Stimulated activated CD8-positive, alpha-beta memory T cell treated with anti-CD3 and anti-CD28 coated beads, Interleukin-12 subunit alpha, Interleukin-12 subunit beta, amount 100 ng/mL, for 1 hour (primary cell): ENCODE measurements at regions not wholly inside any gene's neighbourhood (a gene's known extent, or its start where the extent isn't known, plus 50 kb on each side); places are given as distances from the start of the nearest gene placed in this dataset.

Experiments used
- DNase-seq: peaks from one replicate; pipeline ENCODE4 v3.0.0-alpha.2; 2020; ENCODE audit warnings: low read depth

DNA sequence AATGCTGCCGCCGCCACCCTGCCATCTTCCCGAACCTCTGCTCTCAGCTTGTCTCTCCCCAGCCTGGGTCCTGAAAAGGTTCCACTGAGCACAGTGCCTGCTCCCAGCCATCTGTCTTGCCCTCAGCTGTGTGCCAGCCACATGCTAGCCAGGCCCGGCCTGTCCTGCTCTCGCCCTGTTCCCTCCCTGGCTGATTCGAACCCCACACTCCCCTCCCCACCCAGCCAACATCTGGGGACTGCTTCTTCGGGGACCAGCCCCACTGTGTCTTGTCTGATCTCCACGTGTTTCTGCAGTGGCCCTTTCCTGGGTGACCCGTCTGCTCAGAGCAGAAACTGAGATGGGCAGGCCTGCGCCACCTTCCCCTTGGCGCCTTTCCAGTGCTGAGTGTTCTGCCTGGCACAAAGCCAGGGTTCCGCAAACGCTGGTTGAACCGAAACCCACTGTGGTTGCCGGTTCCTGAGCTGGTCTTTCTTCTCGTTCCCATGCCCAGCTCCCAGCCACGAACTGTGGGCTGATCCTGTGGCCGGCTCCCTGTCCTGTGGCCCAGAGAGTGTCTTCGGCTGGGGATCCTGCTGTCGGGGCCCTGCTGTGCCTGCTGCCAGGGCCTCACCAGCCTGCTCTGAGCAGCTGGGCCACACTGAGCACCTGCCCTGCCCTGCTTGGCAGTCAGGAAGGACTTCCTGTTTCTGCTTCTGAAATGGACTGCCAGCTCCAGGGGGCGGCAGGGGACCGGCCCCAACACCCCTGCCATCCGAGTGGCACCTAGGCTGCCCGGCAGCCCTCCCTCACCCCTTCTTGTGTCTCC lies 62.7 kb upstream of the KLF13 start:
- peak; percentile 61 for DNase-seq

DNA sequence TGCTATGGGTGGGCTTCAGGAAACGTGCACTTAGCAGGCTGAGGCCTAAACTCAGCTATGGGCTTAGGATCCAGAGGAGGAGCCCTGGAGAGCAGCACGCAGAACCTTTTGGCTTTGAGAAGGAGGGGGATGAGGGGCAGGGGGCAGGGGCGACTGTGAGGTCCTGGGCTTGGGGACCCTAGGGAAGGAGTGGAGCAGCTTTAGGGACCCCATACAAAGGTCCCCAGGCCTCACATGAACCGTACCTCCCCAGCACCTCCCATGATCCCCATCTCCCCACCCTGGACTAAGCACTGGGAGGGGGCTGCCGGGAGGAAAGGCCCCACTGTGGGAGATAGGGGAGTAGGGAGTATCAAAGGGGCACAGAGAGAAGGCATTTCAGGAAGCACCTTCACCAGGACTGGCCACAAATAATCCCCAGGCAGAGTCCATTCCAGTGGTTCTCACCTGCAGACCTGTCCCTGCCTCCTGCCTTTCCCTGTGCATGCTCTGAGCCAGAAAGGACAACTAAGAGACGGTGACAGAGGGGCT lies 62.0 kb upstream of the KLF13 start:
- no peak for DNase-seq

DNA sequence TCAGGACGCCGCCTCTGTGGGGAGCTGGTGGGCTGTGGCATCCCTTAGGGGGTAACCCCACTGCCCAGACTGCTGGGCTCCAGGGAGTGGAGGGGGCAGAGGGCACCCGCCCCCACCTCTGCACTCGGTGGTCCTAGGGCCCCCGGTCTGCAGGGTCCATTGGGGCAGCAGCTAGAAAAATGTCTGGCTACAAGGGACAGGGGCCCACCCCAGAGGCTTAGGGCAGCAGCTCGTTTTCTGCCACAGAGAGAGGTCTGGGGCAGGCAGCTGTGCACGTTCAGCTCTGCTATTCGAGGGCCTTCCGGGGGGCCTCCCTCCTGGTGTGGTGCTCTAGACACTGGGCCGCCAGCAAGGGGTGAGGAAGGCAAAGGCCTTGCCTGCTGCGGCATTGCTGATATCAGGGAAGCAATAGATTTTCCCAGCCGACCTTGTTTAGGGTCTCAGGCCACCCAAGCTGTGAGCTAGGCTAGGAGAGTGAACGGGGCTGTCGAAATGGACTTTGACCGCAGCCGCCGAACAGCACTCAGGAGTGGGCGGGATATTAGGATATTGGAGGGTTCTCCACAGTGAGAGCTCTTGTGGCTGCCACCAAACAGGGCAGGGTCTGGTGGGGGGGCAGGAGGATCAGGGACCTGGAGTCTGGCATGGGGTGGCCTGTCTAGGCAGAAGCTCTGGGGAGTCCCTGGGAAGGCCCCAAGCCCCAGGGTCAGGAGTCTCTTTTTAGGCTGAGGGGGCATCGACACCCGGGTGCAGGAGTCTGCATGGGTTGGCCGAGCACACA lies 61.4 kb upstream of the KLF13 start:
- DNase-seq = no peak

DNA sequence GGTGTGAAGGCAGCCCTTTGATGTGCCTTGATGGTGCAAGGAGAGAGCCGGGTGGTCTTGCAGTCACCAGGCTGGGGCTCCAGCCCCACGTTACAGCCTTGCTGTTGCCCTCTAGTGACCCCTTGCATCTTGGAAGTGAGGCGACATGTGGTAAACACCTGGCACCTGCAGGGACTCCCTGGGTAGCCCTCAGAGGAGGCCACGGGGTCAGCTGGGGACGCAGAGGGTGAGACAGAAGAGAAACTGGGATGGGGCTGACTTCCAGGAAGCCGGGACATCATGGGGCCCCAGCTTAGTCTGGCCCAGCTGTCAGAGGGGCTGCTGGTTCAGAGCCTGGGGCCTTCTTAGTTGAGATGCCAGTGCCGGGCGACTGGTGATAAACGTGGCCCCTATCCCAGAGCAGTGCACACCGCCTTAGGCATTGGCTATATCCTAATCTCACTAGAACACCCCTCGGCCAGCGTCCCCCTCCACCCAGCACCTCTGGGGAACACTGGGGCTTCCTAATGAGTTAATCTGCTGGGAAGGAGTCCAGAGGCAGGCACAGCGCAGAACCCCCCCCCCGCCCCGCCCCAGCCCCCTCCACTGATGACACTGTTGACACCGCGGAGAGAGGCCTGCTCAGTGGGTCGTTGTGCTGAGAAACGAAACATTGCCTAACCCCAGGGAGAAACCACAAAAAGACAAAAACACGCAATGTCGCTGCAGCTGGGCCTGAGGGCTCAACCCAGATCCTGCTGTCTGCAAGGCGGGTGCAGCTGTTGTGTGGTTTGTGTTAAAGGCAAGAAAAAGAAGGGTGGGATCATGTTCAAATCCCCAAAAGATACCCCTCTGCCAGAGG lies 60.5 kb upstream of the KLF13 start:
- DNase-seq = peak; percentile 44

DNA sequence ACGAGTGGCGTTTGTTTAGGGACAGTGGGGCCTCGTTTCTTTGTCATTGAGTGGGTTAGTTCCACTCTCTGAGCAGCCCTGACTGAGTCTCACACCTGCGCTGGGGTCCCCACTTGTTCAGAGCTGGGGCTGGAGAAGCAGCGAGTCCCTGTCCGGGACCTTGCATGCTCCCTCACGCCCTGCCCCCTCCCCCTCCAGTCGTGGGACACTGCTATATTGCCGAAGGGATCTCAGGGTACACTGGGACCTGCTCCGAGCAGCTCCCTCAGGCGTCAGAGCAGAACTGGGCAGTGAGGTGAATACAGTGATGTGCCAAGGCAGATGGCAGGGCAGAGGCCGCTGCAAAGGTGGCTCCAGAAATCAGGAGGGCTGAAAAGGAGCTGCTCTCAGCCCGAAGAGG lies 59.9 kb upstream of the KLF13 start:
- DNase-seq = no peak

DNA sequence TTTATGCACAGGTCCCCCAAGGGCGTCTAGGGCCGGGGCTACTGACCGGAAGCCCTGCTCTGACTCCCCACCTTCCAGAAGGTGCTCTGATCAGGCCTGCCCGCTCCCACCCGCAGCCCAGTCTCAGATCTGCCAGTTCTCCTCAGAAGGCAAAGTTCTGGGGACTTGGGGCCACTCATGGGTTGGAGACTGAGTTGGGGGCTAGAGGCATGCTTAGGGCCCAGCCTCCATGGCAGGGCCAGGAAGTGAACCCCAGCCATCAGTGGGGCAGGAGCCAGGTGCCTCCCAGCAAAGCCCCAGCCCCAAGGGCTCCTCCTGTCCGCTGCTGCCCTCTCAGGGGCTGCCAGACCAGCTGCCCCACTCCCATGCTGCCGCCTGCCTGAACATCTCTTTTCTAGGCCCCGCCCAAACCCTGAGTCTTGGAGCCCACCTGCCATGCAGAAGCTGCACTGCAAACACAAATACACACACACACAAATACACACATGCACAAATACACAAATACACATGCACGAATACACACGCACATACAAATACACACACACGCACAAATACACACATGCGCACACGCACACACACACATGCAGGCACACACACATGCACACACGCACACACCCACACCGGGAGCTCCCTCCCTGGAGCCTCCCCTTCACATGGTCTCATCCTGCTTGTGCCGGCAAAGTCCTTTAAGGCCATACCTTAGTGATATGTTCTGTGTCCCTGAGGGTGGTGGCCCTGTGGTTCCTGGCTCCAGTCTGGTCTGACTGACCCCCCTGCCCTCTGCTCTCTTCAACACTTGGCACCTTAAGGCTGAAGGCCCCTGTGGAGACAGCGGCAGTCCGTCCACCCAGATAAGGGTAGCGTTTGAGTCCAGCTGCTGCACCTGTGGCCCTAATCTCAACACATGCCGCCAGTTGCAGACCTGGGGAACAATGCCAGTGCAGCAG lies 59.2 kb upstream of the KLF13 start:
- DNase-seq = no peak

DNA sequence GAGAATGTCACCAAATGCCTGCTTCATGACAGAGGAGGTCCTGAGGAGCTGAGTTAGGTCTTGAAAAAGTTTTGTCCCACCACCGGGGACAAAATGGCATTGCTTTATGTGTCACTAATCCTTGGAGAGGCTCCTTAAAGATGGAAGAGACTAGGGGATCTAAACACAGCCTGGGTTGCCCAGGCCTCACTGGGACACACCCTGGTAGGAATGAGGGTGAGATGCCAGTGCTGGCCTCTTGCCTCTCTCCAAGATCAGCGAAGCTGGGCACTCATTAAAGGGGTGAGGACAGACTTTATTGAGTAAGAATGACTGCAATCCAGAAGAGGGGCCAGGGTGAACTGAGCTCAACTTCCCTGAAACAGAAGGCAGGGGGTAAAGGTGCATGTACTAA lies 58.5 kb upstream of the KLF13 start:
- DNase-seq = no peak

DNA sequence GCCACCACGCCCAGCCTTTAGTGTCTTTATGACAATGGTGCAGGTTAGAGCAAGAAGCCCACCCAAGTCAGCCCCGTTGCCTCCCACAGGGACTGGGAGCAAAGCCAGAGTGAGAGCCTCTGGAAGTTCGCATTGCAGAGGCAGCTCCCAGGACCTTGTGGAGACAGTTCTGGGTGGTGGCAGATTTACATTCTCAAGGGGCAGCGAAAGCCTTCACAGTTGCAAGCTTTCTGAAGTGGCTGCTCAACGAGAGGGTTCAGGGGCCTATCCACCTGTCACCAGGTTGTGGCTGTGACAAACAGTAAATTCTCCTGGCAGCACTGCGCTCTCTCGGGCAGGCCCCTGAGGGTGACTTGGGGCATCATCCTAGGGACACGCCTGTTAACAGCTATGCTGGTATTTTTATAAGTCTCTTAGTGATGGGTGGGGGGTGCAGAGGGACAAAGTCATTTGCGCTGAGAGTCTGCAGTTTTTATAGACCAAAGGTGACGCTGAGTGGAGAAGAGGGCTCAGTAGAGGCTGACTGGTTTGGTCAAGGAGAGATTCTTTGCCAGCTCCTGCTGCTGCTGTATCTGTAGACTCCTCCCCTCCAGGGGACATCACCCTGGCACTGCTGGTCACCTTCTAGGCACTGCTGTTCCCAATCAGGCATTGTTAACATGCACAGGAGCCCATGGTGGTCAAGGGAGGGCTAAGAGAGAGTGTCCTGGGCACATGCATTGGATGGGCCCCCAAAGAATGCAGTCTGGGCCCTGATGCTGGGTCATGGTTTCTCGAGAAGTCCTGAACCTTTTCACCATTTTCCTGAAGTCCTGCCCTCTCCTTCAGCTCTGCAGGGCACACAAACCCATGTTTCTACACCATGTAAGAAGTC lies 57.5 kb upstream of the KLF13 start:
- DNase-seq = no peak

DNA sequence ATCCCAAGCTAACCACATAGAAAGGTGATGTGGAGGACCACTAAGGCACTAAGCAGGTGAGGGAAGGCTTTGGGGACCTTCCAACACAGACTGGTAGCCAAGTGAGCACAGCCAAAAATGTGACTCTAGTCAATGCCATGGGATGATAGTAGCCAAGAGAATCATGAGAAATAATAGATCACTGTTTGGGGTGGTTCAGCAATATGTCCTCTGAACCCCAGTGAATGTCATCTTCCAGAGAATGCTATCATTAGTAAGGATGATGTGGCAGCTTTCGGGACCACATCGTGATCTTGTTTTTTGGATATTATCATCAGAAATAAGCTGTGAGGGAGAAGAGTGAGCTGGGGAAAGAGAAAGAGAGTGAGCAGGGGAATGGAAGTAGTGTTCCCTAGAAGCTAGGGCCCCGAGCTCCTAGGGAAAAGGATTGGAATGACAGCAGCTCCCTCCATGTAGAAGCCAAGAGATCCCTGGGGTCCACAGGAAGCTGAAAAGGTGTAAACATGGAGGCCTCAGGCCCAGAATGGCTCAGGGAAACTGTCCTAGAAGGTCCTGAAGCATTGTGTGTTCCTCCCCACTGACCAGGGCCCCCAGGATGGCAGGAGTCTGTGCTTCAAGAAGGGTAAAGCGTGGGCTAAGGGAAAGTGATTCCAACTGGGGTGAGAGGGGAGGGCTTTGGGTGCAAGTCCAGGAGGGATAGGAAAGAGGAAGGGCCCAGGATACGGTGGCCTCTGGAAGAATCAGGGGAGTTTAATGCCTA lies 56.6 kb upstream of the KLF13 start:
- no peak for DNase-seq

DNA sequence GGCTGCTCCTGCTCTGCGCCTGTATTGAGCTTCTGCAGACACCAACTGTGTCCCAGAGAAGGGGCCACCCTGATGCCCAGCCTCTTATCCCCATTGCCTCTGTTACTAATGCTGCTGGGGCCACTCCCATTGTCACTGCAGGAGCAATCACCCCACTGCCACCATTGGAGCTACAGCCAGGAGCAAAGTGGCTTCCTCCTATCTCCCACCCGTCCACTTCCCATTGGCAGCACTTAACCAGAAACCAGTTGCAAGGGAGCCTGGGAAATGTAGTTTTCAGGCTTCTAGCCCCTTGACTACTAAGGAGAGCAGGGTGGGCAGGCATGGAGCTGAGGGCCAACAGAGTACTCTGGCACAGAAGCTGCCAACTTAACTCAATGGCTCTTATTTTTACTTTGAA lies 55.9 kb upstream of the KLF13 start:
- no peak for DNase-seq

DNA sequence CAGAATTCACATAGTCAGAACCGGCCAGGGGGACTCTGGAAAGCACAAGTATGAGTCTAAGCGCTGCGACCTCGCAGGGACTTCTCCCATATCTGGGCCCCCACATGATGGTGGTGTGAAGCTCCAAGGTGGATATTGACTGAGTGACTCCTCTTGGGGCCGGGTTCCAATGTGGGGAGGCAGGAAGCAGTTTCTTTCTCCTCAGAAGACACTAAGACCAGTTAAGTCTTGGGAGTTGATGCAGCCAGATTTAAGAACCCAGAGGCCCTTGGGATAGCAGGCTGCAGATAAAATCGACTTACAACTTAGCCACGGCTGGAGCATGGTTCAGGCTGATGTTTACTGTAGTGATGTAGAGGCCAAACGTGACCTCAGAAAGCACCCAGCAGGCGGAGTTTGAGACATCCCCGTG lies 55.4 kb upstream of the KLF13 start:
- no peak for DNase-seq

DNA sequence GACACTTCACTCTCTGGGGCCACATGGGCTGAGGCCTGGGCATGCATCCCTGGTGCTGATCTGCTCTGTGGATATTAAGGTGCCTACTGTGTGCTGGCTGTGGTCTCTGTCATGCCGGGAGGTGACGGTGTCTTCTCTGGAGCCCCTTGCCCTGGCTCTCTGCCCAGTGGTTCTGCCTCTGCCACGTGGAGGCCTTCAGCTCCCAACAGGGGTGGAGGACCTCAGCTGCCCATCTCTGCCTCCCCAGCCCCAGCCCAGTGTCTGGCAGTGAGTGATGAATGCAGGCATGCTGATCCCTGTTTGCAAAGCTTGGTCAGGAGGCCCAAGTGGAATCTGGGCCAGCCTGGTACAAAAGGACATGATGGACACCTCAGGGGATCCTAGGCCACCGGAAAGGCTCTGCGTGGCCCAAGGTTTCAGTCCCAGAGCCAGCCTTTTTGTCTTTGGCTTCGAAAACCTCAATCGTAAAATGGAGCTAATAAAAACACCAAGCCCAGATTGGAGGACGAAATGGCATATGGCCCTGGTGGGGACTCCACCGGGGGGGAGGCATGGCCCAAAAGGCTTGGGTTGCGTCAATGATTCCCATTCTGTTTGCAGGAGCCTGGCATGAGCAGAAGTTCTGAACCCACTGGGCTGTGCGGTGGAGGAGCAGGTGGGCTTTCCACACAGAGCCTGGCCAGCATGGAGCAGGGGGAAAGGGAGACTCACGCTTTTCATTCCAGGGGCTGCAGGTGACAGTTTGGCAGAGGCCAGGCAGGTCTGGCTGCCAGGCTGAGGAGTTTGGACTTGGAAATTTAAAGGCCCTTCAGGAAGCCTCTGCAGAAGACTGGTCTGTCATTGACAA lies 54.7 kb upstream of the KLF13 start:
- DNase-seq = no peak

DNA sequence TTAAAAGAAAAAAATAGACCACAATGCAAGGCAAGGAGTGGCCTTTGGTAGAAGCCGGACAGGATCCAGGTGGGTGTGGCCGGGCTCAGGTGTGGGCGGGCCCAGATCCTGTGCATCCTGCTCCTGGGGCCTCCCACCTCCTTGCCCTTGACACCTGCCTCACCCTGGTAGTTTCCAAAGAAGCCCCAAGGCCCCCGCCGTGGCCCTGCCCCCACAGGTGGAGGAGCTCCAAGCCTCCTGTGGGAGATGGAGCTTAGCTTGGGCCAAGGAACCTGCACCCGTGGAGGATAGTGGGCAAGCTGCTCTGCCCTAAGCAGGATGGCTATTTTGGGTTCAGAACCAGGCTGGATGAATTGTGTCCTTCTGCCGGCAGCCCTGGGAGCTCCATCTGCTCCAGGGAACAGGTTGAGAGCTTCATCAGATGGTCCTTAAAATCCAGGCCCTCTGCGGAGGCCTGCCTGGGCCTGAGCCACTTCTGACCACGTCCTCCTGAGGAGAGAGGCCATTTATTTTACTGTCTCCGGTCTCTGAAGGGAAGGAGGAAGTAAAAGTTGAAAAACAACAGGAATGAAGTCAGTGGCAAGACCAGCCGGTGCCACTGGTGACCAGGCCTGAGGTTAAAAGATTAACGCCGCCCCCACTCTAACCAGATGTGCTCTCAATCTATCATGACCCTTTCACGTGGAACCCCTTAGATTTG lies 53.9 kb upstream of the KLF13 start:
- no peak for DNase-seq

DNA sequence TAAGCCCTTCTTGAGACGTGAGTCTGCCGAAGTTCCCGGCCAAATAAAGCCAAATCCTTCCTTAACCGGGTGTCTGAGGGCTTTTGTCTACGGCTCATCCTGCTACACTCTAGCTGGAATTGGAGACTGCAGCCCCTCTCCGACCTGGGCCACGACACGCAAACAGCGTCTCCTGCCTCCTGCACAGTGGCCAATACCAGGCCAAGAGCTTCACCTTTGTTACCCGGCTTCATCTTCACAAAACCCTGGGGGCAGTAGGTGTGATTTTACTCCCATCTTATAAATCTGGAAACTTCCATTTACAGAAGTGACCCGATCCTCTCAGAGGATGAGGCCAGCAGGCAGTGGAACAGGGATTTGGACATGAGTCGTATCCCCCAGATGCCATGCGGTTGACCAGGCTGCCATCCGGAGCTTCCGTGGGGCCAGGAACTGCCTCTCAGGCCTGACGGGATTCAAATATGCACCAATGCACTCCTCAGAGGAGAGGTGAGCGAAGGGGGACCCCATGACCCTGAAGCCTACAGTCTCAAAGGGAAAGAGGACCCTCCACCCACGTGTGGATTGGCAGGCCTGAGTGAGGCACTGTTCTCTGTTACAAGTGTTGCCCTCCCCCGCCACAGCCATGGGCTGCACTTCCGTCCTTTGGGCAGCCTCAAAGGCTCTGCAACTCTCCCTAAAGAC lies 53.2 kb upstream of the KLF13 start:
- DNase-seq = no peak

DNA sequence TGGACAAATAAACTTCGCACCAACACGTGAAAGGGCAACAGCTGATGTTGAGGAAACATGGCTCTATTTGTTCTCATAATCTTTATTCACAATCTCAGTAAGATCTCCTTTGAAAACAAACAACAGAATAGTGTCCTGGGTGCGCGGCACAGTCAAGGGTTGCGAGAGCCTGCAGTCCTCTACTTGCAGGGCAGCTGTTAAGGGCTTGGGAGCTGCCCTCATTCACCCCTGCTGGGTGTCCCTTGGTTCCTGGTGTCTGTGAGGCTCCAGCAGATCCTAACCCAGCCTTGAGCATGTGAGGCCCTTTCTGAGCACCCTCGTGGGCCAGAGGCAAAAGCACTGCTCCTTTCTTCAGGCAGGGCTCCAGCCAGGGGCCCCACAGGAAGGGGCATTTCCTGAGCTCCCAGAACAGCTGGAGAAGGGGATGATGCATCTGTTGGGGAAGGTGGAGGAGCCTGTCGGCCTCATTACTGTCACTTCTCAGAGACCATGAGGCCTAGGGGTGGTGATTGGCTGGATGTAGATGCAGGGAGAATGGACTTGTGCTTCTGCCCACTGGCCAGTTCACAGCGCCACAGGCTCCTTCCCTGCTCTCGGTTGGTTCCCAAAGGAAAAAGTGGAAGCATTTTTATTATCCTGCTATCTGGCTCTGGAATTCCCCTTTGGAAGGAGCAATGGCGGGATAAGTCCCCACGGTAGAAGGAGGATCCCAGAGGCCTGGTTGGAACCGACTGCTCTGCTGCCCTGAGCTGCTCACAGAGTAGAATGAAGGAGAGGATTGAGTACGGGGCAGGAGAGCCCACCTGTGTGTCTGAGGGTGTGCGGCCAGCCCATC lies 51.9 kb upstream of the KLF13 start:
- no peak for DNase-seq
